Calu3 (cell line): ENCODE measurements at regions not wholly inside any gene's neighbourhood (a gene's known extent, or its start where the extent isn't known, plus 50 kb on each side); places are given as distances from the start of the nearest gene placed in this dataset.

Experiments
- BruUV-seq: library from RNA; stranded (reverse); fragments of 400-500 nt; replicated peaks from 2 replicates; lab custom pipeline; 2021; lab: Mats Ljungman, UMichigan
- CTCF ChIA-PET: fragments of 300-600 bp; sonication (Branson Sonifier 250); formaldehyde crosslinking; loops from one replicate; lab custom pipeline; 2022; ENCODE audit warnings: antibody characterized with exemption; lab: Charles Lee
- DNase-seq: peaks from one replicate; pipeline ENCODE4 v3.0.0; 2022
- H3K27ac Mint-ChIP-seq: one replicate; pipeline ENCODE4 v1.8.0; 2022; ENCODE audit warnings: mixed read lengths; ENCODE audit not compliant: unreplicated experiment
- H3K27me3 Mint-ChIP-seq: one replicate; pipeline ENCODE4 v1.8.0; 2022; ENCODE audit warnings: mixed read lengths; ENCODE audit not compliant: unreplicated experiment
- H3K36me3 Mint-ChIP-seq: one replicate; pipeline ENCODE4 v1.8.0; 2022; ENCODE audit warnings: mild to moderate bottlenecking, moderate library complexity, mixed read lengths; ENCODE audit not compliant: insufficient read depth, unreplicated experiment
- H3K4me1 Mint-ChIP-seq: one replicate; pipeline ENCODE4 v1.8.0; 2022; ENCODE audit warnings: mild to moderate bottlenecking, low read depth, mixed read lengths; ENCODE audit not compliant: unreplicated experiment
- H3K4me3 Mint-ChIP-seq: one replicate; pipeline ENCODE4 v1.8.0; 2022; ENCODE audit warnings: mild to moderate bottlenecking, low read depth, moderate library complexity, mixed read lengths; ENCODE audit not compliant: unreplicated experiment
- H3K9me3 Mint-ChIP-seq: one replicate; pipeline ENCODE4 v1.8.0; 2022; ENCODE audit warnings: low read depth, mixed read lengths; ENCODE audit not compliant: unreplicated experiment
- intact Hi-C: fragments of 100-400 bp; cut with micrococcal nuclease; formaldehyde crosslinking; loops from one replicate; pipeline ENCODE4 v1.10.0; 2022; ENCODE audit not compliant: unreplicated experiment
- TF ChIP-seq, protein P1 (sequence below): fragments of 200-600 bp; IDR thresholded peaks from one replicate; pipeline ENCODE4 v1.8.0; 2022; ENCODE audit warnings: antibody characterized with exemption; ENCODE audit not compliant: unreplicated experiment

DNA sequence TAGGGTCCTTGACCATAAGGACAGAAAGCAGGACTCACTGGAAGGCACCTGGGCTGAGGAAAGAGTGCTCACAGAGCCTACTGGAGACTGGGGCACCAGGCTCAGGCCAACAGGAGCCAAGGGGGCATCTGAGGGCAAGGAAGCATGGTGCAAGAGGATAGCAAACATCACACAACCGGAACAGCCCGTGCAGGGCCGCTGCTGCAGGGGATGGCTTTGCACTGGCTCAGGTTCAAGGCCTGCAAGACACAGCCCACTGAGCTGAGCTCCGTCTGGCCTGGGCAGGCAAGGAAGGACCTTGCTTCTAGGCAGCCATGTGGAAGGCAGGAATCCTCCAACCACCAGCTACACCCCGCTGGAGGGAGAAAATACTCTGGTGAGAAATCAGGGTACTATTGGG, 59.8 kb upstream of the KIF26B start:
- BruUV-seq, result no TSS peak
- H3K27ac Mint-ChIP-seq, result no peak overlapping the region
- H3K9me3 Mint-ChIP-seq, result peaks cover 3% of the 10 kb centered on the region
- no peak overlapping the region for H3K4me3 Mint-ChIP-seq
- H3K4me1 Mint-ChIP-seq, result no peaks in the 10 kb centered on the region
- TF ChIP-seq, protein P1, sequence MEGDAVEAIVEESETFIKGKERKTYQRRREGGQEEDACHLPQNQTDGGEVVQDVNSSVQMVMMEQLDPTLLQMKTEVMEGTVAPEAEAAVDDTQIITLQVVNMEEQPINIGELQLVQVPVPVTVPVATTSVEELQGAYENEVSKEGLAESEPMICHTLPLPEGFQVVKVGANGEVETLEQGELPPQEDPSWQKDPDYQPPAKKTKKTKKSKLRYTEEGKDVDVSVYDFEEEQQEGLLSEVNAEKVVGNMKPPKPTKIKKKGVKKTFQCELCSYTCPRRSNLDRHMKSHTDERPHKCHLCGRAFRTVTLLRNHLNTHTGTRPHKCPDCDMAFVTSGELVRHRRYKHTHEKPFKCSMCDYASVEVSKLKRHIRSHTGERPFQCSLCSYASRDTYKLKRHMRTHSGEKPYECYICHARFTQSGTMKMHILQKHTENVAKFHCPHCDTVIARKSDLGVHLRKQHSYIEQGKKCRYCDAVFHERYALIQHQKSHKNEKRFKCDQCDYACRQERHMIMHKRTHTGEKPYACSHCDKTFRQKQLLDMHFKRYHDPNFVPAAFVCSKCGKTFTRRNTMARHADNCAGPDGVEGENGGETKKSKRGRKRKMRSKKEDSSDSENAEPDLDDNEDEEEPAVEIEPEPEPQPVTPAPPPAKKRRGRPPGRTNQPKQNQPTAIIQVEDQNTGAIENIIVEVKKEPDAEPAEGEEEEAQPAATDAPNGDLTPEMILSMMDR, result no peak
- CTCF ChIA-PET, result no interaction called here
- H3K36me3 Mint-ChIP-seq, result no peaks in the 10 kb centered on the region
- intact Hi-C loops, result no loop called here
- DNase-seq, result no peak
- H3K27me3 Mint-ChIP-seq, result no peaks in the 10 kb centered on the region

- intact Hi-C loops, result no loop called here
- Mint-ChIP-seq H3K4me3 (no peak overlapping the region), H3K27me3 (no peaks in the 10 kb centered on the region), H3K27ac (no peak overlapping the region), H3K4me1 (no peaks in the 10 kb centered on the region), H3K9me3 (peaks cover 3% of the 10 kb centered on the region), H3K36me3 (no peaks in the 10 kb centered on the region)
- CTCF ChIA-PET, result interaction anchor here (0.8 kb wide), 1 partner anchor 64 kb away, joined by 3 read pairs; no protein-coding TSS in a partner anchor
- BruUV-seq, result no TSS peak
- DNase-seq, result no peak
- TF ChIP-seq, protein P1, result no peak
Measured at GRCh38 chr1:245094092-245094491, 60.7 kb upstream of the KIF26B start.

DNA sequence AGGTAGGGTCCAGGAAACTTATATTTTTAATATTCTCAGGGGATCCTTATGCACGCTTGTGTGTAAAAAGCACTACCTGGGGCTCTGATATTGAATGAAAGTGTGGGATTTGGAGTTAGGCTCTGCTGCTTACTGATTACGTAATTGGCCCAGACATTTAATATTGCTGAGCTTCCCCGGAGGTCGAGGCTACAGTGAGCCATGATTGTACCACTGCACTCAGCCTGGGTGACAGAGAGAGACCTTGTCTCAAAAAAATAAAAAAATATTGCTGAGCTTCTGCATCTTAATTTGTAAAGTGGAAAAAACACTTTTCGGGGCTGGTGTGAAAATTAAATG, 62.2 kb upstream of the KIF26B start:
- CTCF ChIA-PET, result interaction anchor here (2.6 kb wide), 1 partner anchor 19 kb away, joined by 7 read pairs; no protein-coding TSS in a partner anchor
- no peak overlapping the region for H3K4me3 Mint-ChIP-seq
- TF ChIP-seq, protein P1, result no peak

DNA sequence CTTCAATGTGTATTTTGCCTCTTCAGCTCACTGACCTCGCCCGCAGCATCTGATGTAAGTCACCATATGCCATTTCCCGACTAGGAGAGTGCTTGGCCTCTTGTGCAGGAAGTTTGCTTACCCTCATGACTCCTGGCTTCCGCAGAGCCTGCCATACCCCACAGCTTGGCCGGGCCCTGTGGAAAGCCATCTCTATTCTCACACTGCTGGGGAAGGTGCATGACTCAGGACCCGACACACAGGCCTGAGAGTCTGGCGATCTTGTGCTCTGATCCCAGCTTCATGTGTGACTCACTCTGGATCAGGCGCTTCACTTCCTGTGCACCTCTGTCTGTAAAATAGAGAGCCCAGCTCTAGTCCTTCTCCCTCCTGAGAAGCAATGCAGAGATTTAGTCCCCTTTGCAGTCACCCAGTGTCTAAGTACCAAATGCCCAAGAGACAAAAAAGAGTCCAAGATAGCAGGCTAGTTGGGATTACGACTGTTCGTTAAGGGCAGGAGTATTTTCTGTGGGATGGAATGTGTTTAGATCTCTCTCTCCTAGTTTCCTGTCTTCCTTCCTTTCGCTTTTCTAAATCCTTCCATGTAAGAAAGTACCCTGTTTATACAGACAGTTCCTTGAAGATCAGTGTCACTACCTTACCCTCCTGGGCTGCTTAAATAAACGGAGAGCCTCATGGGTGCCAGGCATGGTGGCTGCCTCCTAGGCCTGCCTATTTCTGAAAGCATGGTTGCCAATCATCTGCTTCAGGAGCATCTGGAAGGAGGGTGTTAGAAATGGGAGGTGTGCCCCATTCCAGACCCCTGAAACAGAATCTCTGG, 62.8 kb upstream of the KIF26B start:
- H3K4me3 Mint-ChIP-seq, result no peak overlapping the region
- no peaks in the 10 kb centered on the region for H3K9me3 Mint-ChIP-seq
- no peaks in the 10 kb centered on the region for H3K4me1 Mint-ChIP-seq
- no peak overlapping the region for H3K27ac Mint-ChIP-seq
- CTCF ChIA-PET, result interaction anchor here (2.6 kb wide), 1 partner anchor 19 kb away, joined by 7 read pairs; no protein-coding TSS in a partner anchor
- no peaks in the 10 kb centered on the region for H3K36me3 Mint-ChIP-seq
- no peaks in the 10 kb centered on the region for H3K27me3 Mint-ChIP-seq
- intact Hi-C loops, result no loop called here
- TF ChIP-seq, protein P1, result no peak
- DNase-seq, result peak; percentile 66
- no TSS peak for BruUV-seq

More for the DNA sequence above, 62.2 kb upstream of the KIF26B start:
- DNase-seq, result no peak
- H3K27ac Mint-ChIP-seq, result no peak overlapping the region
- no TSS peak for BruUV-seq
- intact Hi-C loops, result no loop called here
- H3K4me1 Mint-ChIP-seq, result no peaks in the 10 kb centered on the region
- H3K9me3 Mint-ChIP-seq, result peaks cover under 1% of the 10 kb centered on the region
- H3K27me3 Mint-ChIP-seq, result no peaks in the 10 kb centered on the region
- H3K36me3 Mint-ChIP-seq, result no peaks in the 10 kb centered on the region
